ENCODE measurements at regions not wholly inside any gene's neighbourhood (a gene's known extent, or its start where the extent isn't known, plus 50 kb on each side); places are given as distances from the start of the nearest gene placed in this dataset.
A peak's percentile ranks its signal among the peaks of the same experiment; 100 is the strongest.

DNA sequence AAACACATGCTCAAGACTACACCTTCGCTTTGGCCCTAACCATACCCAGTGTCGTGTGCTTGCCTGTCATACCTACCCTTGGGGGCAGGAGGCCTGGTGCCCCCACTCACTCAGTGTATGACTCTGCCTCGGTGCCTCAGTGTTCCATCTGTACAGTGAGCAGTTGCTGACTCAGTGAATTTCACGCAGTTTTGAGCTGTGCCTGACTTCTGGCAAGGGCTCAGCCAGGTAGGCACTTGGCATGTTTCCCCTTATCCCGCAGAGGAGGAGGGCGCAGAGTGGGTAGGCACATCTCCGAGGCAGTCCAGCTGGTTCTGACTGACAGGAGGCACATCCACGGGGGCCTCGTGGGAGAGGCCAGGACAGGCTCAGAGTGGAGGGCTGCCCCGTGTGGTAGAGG, 148.9 kb upstream of the CIBAR2 start:
- ATAC-seq, result no peak
- ChIA-PET CTCF (ENCODE audit: low intra/inter-chr PET ratio, low total read pairs) (no interaction called here), POLR2A (no interaction called here)
- no peak for TF ChIP-seq SRY (CRISPR knock-in tag; IDR thresholded peaks at IDR 0.05)
- no peak for TF ChIP-seq ZNF570 (CRISPR knock-in tag; IDR thresholded peaks at IDR 0.05; ENCODE audit: borderline replicate concordance)
- peak; percentile 92 for TF ChIP-seq MAFF (IDR thresholded peaks at IDR 0.05; ENCODE audit: low read depth, low read length)
- TF ChIP-seq, protein P1, sequence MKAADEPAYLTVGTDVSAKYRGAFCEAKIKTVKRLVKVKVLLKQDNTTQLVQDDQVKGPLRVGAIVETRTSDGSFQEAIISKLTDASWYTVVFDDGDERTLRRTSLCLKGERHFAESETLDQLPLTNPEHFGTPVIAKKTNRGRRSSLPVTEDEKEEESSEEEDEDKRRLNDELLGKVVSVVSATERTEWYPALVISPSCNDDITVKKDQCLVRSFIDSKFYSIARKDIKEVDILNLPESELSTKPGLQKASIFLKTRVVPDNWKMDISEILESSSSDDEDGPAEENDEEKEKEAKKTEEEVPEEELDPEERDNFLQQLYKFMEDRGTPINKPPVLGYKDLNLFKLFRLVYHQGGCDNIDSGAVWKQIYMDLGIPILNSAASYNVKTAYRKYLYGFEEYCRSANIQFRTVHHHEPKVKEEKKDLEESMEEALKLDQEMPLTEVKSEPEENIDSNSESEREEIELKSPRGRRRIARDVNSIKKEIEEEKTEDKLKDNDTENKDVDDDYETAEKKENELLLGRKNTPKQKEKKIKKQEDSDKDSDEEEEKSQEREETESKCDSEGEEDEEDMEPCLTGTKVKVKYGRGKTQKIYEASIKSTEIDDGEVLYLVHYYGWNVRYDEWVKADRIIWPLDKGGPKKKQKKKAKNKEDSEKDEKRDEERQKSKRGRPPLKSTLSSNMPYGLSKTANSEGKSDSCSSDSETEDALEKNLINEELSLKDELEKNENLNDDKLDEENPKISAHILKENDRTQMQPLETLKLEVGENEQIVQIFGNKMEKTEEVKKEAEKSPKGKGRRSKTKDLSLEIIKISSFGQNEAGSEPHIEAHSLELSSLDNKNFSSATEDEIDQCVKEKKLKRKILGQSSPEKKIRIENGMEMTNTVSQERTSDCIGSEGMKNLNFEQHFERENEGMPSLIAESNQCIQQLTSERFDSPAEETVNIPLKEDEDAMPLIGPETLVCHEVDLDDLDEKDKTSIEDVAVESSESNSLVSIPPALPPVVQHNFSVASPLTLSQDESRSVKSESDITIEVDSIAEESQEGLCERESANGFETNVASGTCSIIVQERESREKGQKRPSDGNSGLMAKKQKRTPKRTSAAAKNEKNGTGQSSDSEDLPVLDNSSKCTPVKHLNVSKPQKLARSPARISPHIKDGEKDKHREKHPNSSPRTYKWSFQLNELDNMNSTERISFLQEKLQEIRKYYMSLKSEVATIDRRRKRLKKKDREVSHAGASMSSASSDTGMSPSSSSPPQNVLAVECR (CRISPR knock-in tag; IDR thresholded peaks at IDR 0.05; ENCODE audit: borderline replicate concordance), result 0 out of 2 replicates have a peak, but pooled peaks have one; percentile 9
- TF ChIP-seq MAFK (conservative IDR thresholded peaks at IDR 0.05 in 1 of 2, IDR thresholded peaks at IDR 0.05 in 1 of 2; ENCODE audit: low read length in 2 of 2), result peak; percentile 94
- TF ChIP-seq MED13 (CRISPR knock-in tag; IDR thresholded peaks at IDR 0.05), result no peak
- H3K9me3 ChIP-seq (ENCODE audit: low read length), result no peaks in the 10 kb centered on the region
- WGBS (ENCODE audit: low lambda C conversion rate), result 76% methylated on average over 10 of the region's 10 CpGs
- intact Hi-C loops (cut with micrococcal nuclease; ENCODE audit: unreplicated experiment), result no loop called here
- H3K79me2 ChIP-seq (ENCODE audit: insufficient read depth, low read length), result no peaks in the 10 kb centered on the region
- peaks cover 0 to 1% of the 10 kb centered on the region in 2 experiments; a peak in 1 of 5 replicates for H3K27me3 ChIP-seq (ENCODE audit: control insufficient read depth in 1 of 2, insufficient read depth in 2 of 2, low read length in 2 of 2)
- no peak overlapping the region for H3K4me3 ChIP-seq (replicated peaks in 1 of 3; ENCODE audit: insufficient read depth in 1 of 3, low read depth in 2 of 3, low read length in 3 of 3)
- H3K4me1 ChIP-seq (ENCODE audit: insufficient read depth, low read length), result no peaks in the 10 kb centered on the region
- H3K9ac ChIP-seq (ENCODE audit: insufficient read depth, low read depth, low read length), result no peak overlapping the region
- in situ Hi-C loops (cut with HindIII; ENCODE audit: extremely low pct_ligation_motif_present, low pct_unique_long_range_greater_than_20kb), result no loop called here
- FAIRE-seq, result no peak
- DNase-seq (ENCODE audit: low spot score), result no peak
- H3K27ac ChIP-seq (ENCODE audit: extremely low read length, insufficient read depth, low read length), result no peak overlapping the region
- BruUV-seq (replicated peaks), result no TSS peak
- no peak overlapping the region for H3K4me2 ChIP-seq (ENCODE audit: low read depth, low read length)
- no peaks in the 10 kb centered on the region for H3K36me3 ChIP-seq (replicated peaks in 1 of 2; ENCODE audit: control insufficient read depth in 1 of 2, insufficient read depth in 2 of 2, low read length in 2 of 2)
- H4K20me1 ChIP-seq (ENCODE audit: insufficient read depth, low read length), result peaks cover 6% of the 10 kb centered on the region; the same call in 1 of the 2 replicates
- H2AFZ ChIP-seq (ENCODE audit: low read length), result no peak overlapping the region
